Liver (tissue), 8 donors: ENCODE measurements at regions not wholly inside any gene's neighbourhood (a gene's known extent, or its start where the extent isn't known, plus 50 kb on each side); places are given as distances from the start of the nearest gene placed in this dataset.

Source experiments
- DNase-seq: peaks from one replicate; pipeline ENCODE4 v3.0.0-alpha.2; 2017; ENCODE audit warnings: low spot score
- H3K27ac ChIP-seq, 2 donors: one replicate each; pipeline ENCODE4 v1.7.0; 2013; ENCODE audit warnings: inconsistent platforms in 2 of 2, low read length in 2 of 2, control low read depth in 1 of 2, low read depth in 1 of 2, mild to moderate bottlenecking in 1 of 2
- H3K27me3 ChIP-seq, 4 donors: one replicate each; pipeline versions ENCODE4 v1.6.1 to v1.7.0; 2013; ENCODE audit warnings: low read length in 3 of 4, inconsistent platforms in 1 of 4, mild to moderate bottlenecking in 1 of 4, moderate library complexity in 1 of 4; ENCODE audit not compliant: control insufficient read depth in 4 of 4, insufficient read depth in 4 of 4
- H3K36me3 ChIP-seq, 4 donors: one replicate each; pipeline versions ENCODE4 v1.6.1 to v1.7.0; 2013; ENCODE audit warnings: low read length in 3 of 4, mild to moderate bottlenecking in 3 of 4, low read depth in 1 of 4, moderate library complexity in 1 of 4; ENCODE audit not compliant: control insufficient read depth in 4 of 4, insufficient read depth in 3 of 4
- H3K4me1 ChIP-seq, 4 donors: one replicate each; pipeline versions ENCODE4 v1.6.1 to v1.7.0; 2013; ENCODE audit warnings: low read length in 3 of 4, mild to moderate bottlenecking in 3 of 4, moderate library complexity in 1 of 4; ENCODE audit not compliant: control insufficient read depth in 4 of 4, insufficient read depth in 4 of 4
- H3K4me3 ChIP-seq, 3 donors: one replicate each; pipeline versions ENCODE4 v1.6.1 to v1.7.0; 2013; ENCODE audit warnings: low read length in 3 of 3, control low read depth in 1 of 3, low read depth in 1 of 3, mild to moderate bottlenecking in 1 of 3
- H3K9ac ChIP-seq, 2 donors: one replicate each; pipeline ENCODE4 v1.7.0; 2013; ENCODE audit warnings: low read length in 2 of 2, mild to moderate bottlenecking in 2 of 2, moderate library complexity in 2 of 2, control low read depth in 1 of 2, low read depth in 1 of 2
- H3K9me3 ChIP-seq, 4 donors: one replicate each; pipeline versions ENCODE4 v1.6.1 to v1.7.0; 2013; ENCODE audit warnings: low read length in 3 of 4; ENCODE audit not compliant: control insufficient read depth in 4 of 4
- EGR1 ChIP-seq, 2 donors: IDR thresholded peaks; 2 replicates each; pipeline ENCODE4 v1.6.1; 2016 to 2018; ENCODE audit warnings: antibody characterized with exemption in 2 of 2, low read depth in 2 of 2
- FOXA1 ChIP-seq: IDR thresholded peaks from 2 replicates; pipeline ENCODE4 v1.6.1; 2016; ENCODE audit warnings: antibody characterized with exemption
- FOXA2 ChIP-seq: IDR thresholded peaks from 2 replicates; pipeline ENCODE4 v1.6.1; 2016; ENCODE audit warnings: antibody characterized with exemption
- GABPA ChIP-seq, 2 donors: IDR thresholded peaks in 1 of 2; conservative IDR thresholded peaks in 1 of 2; 2 replicates each; pipeline ENCODE4 v1.6.1; 2016; ENCODE audit warnings: antibody characterized with exemption in 2 of 2, mild to moderate bottlenecking in 1 of 2, moderate library complexity in 1 of 2
- HNF4A ChIP-seq, 2 donors: conservative IDR thresholded peaks; 2 replicates each; pipeline ENCODE4 v1.6.1; 2016; ENCODE audit warnings: antibody characterized with exemption in 2 of 2, mild to moderate bottlenecking in 2 of 2
- HNF4G ChIP-seq: IDR thresholded peaks from 2 replicates; pipeline ENCODE4 v1.6.1; 2016; ENCODE audit warnings: antibody characterized with exemption
- JUND ChIP-seq, 2 donors: IDR thresholded peaks; 2 replicates each; pipeline ENCODE4 v1.6.1; 2016; ENCODE audit warnings: antibody characterized with exemption in 2 of 2
- NR2F2 ChIP-seq: IDR thresholded peaks from 2 replicates; pipeline ENCODE4 v1.6.1; 2016; ENCODE audit warnings: antibody characterized with exemption
- RAD21 ChIP-seq, 2 donors: IDR thresholded peaks; 2 replicates each; pipeline ENCODE4 v1.6.1; 2016; ENCODE audit warnings: antibody characterized with exemption in 2 of 2, mild to moderate bottlenecking in 2 of 2
- RXRA ChIP-seq, 2 donors: IDR thresholded peaks; 2 replicates each; pipeline ENCODE4 v1.6.1; 2017 to 2018; ENCODE audit warnings: antibody characterized with exemption in 2 of 2, mild to moderate bottlenecking in 1 of 2
- SP1 ChIP-seq: IDR thresholded peaks from 2 replicates; pipeline ENCODE4 v1.6.1; 2018; ENCODE audit warnings: antibody characterized with exemption, mild to moderate bottlenecking
- TAF1 ChIP-seq: conservative IDR thresholded peaks from 2 replicates; pipeline ENCODE4 v1.6.1; 2016; ENCODE audit warnings: antibody characterized with exemption, mild to moderate bottlenecking
- YY1 ChIP-seq: IDR thresholded peaks from 2 replicates; pipeline ENCODE4 v1.6.1; 2016; ENCODE audit warnings: antibody characterized with exemption, mild to moderate bottlenecking
- WGBS: extraction: QIAGEN DNeasy Blood & Tissue Kit; methylation state at CpG from one replicate; pipeline ENCODE4 v1.1.7; 2013; 5-methylcytosine and 5-hydroxymethylcytosine counted together
- TF ChIP-seq, protein P1 (sequence below): IDR thresholded peaks from 2 replicates; pipeline ENCODE4 v1.6.1; 2016; ENCODE audit warnings: antibody characterized with exemption
- TF ChIP-seq, protein P2 (sequence below): fragments of 150-350 bp; IDR thresholded peaks from 2 replicates; pipeline ENCODE4 v1.5.1; 2017; ENCODE audit warnings: improper control_type of control experiment, low read depth, low read length; ENCODE audit not compliant: missing input control
- TF ChIP-seq, protein P3 (sequence below): IDR thresholded peaks from 2 replicates; pipeline ENCODE4 v1.6.1; 2016; ENCODE audit warnings: antibody characterized with exemption
- donor health status: healthy.
- donor health status: healthy.
- donor health status: healthy.
- donor health status: healthy.
- donor health status: healthy.

GRCh38 chr7:53800746-53801145 lies 741.4 kb upstream of the VSTM2A start:
- no peak for TF ChIP-seq HNF4G
- TF ChIP-seq RXRA (IDR thresholded peaks at IDR 0.05), result no peak
- no peak for TF ChIP-seq SP1
- no peak for TF ChIP-seq FOXA1
- TF ChIP-seq RAD21 (IDR thresholded peaks at IDR 0.05), result no peak
- no peak for TF ChIP-seq NR2F2
- TF ChIP-seq, protein P1, sequence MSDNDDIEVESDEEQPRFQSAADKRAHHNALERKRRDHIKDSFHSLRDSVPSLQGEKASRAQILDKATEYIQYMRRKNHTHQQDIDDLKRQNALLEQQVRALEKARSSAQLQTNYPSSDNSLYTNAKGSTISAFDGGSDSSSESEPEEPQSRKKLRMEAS, result no peak
- TF ChIP-seq, protein P2, sequence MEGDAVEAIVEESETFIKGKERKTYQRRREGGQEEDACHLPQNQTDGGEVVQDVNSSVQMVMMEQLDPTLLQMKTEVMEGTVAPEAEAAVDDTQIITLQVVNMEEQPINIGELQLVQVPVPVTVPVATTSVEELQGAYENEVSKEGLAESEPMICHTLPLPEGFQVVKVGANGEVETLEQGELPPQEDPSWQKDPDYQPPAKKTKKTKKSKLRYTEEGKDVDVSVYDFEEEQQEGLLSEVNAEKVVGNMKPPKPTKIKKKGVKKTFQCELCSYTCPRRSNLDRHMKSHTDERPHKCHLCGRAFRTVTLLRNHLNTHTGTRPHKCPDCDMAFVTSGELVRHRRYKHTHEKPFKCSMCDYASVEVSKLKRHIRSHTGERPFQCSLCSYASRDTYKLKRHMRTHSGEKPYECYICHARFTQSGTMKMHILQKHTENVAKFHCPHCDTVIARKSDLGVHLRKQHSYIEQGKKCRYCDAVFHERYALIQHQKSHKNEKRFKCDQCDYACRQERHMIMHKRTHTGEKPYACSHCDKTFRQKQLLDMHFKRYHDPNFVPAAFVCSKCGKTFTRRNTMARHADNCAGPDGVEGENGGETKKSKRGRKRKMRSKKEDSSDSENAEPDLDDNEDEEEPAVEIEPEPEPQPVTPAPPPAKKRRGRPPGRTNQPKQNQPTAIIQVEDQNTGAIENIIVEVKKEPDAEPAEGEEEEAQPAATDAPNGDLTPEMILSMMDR, result no peak
- Histone ChIP-seq H3K36me3 (no peaks in the 10 kb centered on the region), H3K27me3 (no peaks in the 10 kb centered on the region), H3K4me3 (no peak overlapping the region), H3K9me3 (no peaks in the 10 kb centered on the region), H3K27ac (no peak overlapping the region), H3K4me1 (no peaks in the 10 kb centered on the region), H3K9ac (no peak overlapping the region)
- DNase-seq, result no peak
- WGBS, result 76% methylated on average over 4 of the region's 4 CpGs

GRCh38 chr7:53806119-53806518 lies 736.1 kb upstream of the VSTM2A start:
- TF ChIP-seq HNF4A (conservative IDR thresholded peaks at IDR 0.05) (no peak), RAD21 (IDR thresholded peaks at IDR 0.05) (no peak), FOXA1 (no peak), TAF1 (no peak), JUND (IDR thresholded peaks at IDR 0.05) (no peak), SP1 (no peak), FOXA2 (no peak), EGR1 (IDR thresholded peaks at IDR 0.05; ENCODE audit: low read depth in 2 of 2) (no peak), NR2F2 (no peak), GABPA (IDR thresholded peaks at IDR 0.05 in 1 of 2, conservative IDR thresholded peaks at IDR 0.05 in 1 of 2) (no peak)
- TF ChIP-seq, protein P2, result no peak
- TF ChIP-seq, protein P1, result no peak
- no peak for DNase-seq

GRCh38 chr7:53811555-53812079 lies 730.6 kb upstream of the VSTM2A start:
- H3K27me3 ChIP-seq, result no peaks in the 10 kb centered on the region
- H3K4me1 ChIP-seq, result no peaks in the 10 kb centered on the region
- no peaks in the 10 kb centered on the region for H3K36me3 ChIP-seq
- H3K9ac ChIP-seq, result no peak overlapping the region
- H3K4me3 ChIP-seq, result no peak overlapping the region
- peak; percentile 48 for TF ChIP-seq YY1
- TF ChIP-seq, protein P3, sequence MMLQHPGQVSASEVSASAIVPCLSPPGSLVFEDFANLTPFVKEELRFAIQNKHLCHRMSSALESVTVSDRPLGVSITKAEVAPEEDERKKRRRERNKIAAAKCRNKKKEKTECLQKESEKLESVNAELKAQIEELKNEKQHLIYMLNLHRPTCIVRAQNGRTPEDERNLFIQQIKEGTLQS, result no peak
- WGBS, result 86% methylated on average over 22 of the region's 22 CpGs
- no peak overlapping the region for H3K27ac ChIP-seq
- no peak for DNase-seq
- H3K9me3 ChIP-seq, result no peaks in the 10 kb centered on the region

More at GRCh38 chr7:53806119-53806518, 736.1 kb upstream of the VSTM2A start:
- H3K27ac ChIP-seq, result no peak overlapping the region
- H3K9me3 ChIP-seq, result no peaks in the 10 kb centered on the region
- H3K4me1 ChIP-seq, result no peaks in the 10 kb centered on the region
- H3K36me3 ChIP-seq, result no peaks in the 10 kb centered on the region
- H3K4me3 ChIP-seq, result no peak overlapping the region
- no peak overlapping the region for H3K9ac ChIP-seq
- no peaks in the 10 kb centered on the region for H3K27me3 ChIP-seq
